Pancreas (tissue), 10 donors: ENCODE measurements at regions not wholly inside any gene's neighbourhood (a gene's known extent, or its start where the extent isn't known, plus 50 kb on each side); places are given as distances from the start of the nearest gene placed in this dataset.

ENCODE experiments used
- ATAC-seq, 4 donors: fragments of 200-7000 bp; cut with Tn5 transposase; one replicate each; pipeline versions ENCODE4 v1.8.0 to v1.9.1; 2020; ENCODE audit warnings: mild to moderate bottlenecking in 4 of 4, moderate library complexity in 4 of 4
- DNase-seq, 6 donors: peaks; one replicate each; pipeline ENCODE4 v3.0.0-alpha.2; 2020
- FAIRE-seq: peaks from 2 replicates; lab custom pipeline; 2012; peaks lifted over from hg19 to GRCh38; lab: Jason Lieb, UNC
- H3K27ac ChIP-seq, 4 donors: fragments of 200-600 bp; sonication (generic); 1 replicate in 3 of 4; 2 replicates in 1 of 4; pipeline versions ENCODE4 v1.5.0 to v1.8.0; 2020
- H3K27me3 ChIP-seq, 4 donors: fragments of 200-600 bp; one replicate each; pipeline ENCODE4 v1.8.0; 2021
- H3K36me3 ChIP-seq, 3 donors: fragments of 200-600 bp; sonication (generic) in 1 of 3; one replicate each; pipeline versions ENCODE4 v1.5.0 to v1.8.0; 2020 to 2021
- H3K4me1 ChIP-seq, 3 donors: fragments of 200-600 bp; one replicate each; pipeline ENCODE4 v1.8.0; 2021
- H3K4me3 ChIP-seq, 4 donors: fragments of 200-600 bp; sonication (generic) in 2 of 4; one replicate each; pipeline versions ENCODE4 v1.5.0 to v1.8.0; 2020 to 2021
- H3K9me3 ChIP-seq, 4 donors: fragments of 200-600 bp; one replicate each; pipeline ENCODE4 v1.8.0; 2021
- CTCF ChIP-seq, 4 donors: fragments of 200-600 bp; sonication (generic) in 3 of 4; IDR thresholded peaks; one replicate each; pipeline versions ENCODE4 v1.5.0 to v1.8.0; 2021; ENCODE audit warnings: antibody characterized with exemption in 4 of 4
- WGBS, 2 donors: extraction: QIAGEN DNeasy Blood & Tissue Kit; methylation state at CpG; one replicate each; pipeline ENCODE4 v1.1.7; 2013; 5-methylcytosine and 5-hydroxymethylcytosine counted together
- intact Hi-C, 3 donors: fragments of 100-400 bp; cut with DNase I; formaldehyde crosslinking; loops; one replicate each; pipeline versions ENCODE4 v1.11.1 to v1.14.2; 2022
- donor health status: healthy with polysubstance abuse.
- donor health status: DM: no; HTN: no; CAD: no; lungs with moderate emphysema.
- donor health status: DM: no; HTN: no; CAD: no.
- donor health status: control.
- donor health status: control.
- donor health status: Bipolar disorder and iron deficiency.
- donor health status: DM: yes; HTN: yes; CAD: no.
- donor health status: DM: no; HTN: no; CAD: no.
- donor health status: DM: no; HTN: no; CAD: no.
- donor health status: DM: yes; HTN: yes; CAD: no.

- no peaks in the 10 kb centered on the region for H3K9me3 ChIP-seq
- DNase-seq (no peak), ATAC-seq (peak; percentile 78 to 83 (median 79)), FAIRE-seq (no peak)
- 6 to 14% methylated on average over 1 of the region's 1 CpG for WGBS, 2 donors
- H3K4me1 ChIP-seq = peaks cover 0 to 8% (median 4%) of the 10 kb centered on the region in 3 donors
- no peaks in the 10 kb centered on the region for H3K27me3 ChIP-seq
- intact Hi-C loops = no loop called here
- no peaks in the 10 kb centered on the region for H3K36me3 ChIP-seq
- no peak overlapping the region for H3K4me3 ChIP-seq
- TF ChIP-seq CTCF (IDR thresholded peaks at IDR 0.05) = no peak
- no peak overlapping the region for H3K27ac ChIP-seq
Observed at GRCh38 chr1:102190429-102190828, 193.7 kb upstream of the OLFM3 start.

GRCh38 chr1:102186536-102186935 lies 189.8 kb upstream of the OLFM3 start:
- Histone ChIP-seq H3K27ac (no peak overlapping the region), H3K9me3 (no peaks in the 10 kb centered on the region), H3K4me3 (no peak overlapping the region), H3K27me3 (no peaks in the 10 kb centered on the region), H3K4me1 (peaks cover 0 to 8% (median 4%) of the 10 kb centered on the region in 3 donors), H3K36me3 (no peaks in the 10 kb centered on the region)
- no peak for TF ChIP-seq CTCF (IDR thresholded peaks at IDR 0.05)
- WGBS, 2 donors = 70 to 76% methylated on average over 2 of the region's 2 CpGs
- no peak for FAIRE-seq
- intact Hi-C loops = no loop called here
- ATAC-seq = no peak
- no peak for DNase-seq

GRCh38 chr1:102185260-102185659 lies 188.5 kb upstream of the OLFM3 start:
- Histone ChIP-seq H3K36me3 (no peaks in the 10 kb centered on the region), H3K9me3 (no peaks in the 10 kb centered on the region), H3K4me1 (peaks cover 0 to 2% (median 1%) of the 10 kb centered on the region in 3 donors), H3K27me3 (no peaks in the 10 kb centered on the region), H3K27ac (no peak overlapping the region), H3K4me3 (no peak overlapping the region)
- no peak for ATAC-seq
- 67 to 75% methylated on average over 1 of the region's 1 CpG for WGBS, 2 donors
- DNase-seq = no peak
- intact Hi-C loops = no loop called here
- FAIRE-seq = no peak
- TF ChIP-seq CTCF (IDR thresholded peaks at IDR 0.05) = no peak

GRCh38 chr1:102184477-102184876 lies 187.8 kb upstream of the OLFM3 start:
- Histone ChIP-seq H3K9me3 (no peaks in the 10 kb centered on the region), H3K4me1 (no peaks in the 10 kb centered on the region), H3K36me3 (no peaks in the 10 kb centered on the region), H3K27me3 (no peaks in the 10 kb centered on the region), H3K4me3 (no peak overlapping the region), H3K27ac (no peak overlapping the region)
- ATAC-seq (no peak), DNase-seq (no peak), FAIRE-seq (no peak)
- intact Hi-C loops = no loop called here
- no peak for TF ChIP-seq CTCF (IDR thresholded peaks at IDR 0.05)

GRCh38 chr1:102183711-102184110 lies 187.0 kb upstream of the OLFM3 start:
- H3K4me1 ChIP-seq = no peaks in the 10 kb centered on the region
- H3K27me3 ChIP-seq = no peaks in the 10 kb centered on the region
- intact Hi-C loops = no loop called here
- H3K36me3 ChIP-seq = no peaks in the 10 kb centered on the region
- no peaks in the 10 kb centered on the region for H3K9me3 ChIP-seq
- TF ChIP-seq CTCF (IDR thresholded peaks at IDR 0.05) = no peak
- no peak overlapping the region for H3K4me3 ChIP-seq
- H3K27ac ChIP-seq = no peak overlapping the region
- WGBS, 2 donors = 73 to 84% methylated on average over 2 of the region's 2 CpGs
- DNase-seq (no peak), FAIRE-seq (no peak), ATAC-seq (no peak)
